ENCODE measurements at regions not wholly inside any gene's neighbourhood (a gene's known extent, or its start where the extent isn't known, plus 50 kb on each side); places are given as distances from the start of the nearest gene placed in this dataset.

- ATAC-seq: peak in 1 of 4 donors; percentile 33
- intact Hi-C loops (cut with DNase I): no loop called here
- Histone ChIP-seq H3K4me1 (no peaks in the 10 kb centered on the region), H3K27me3 (no peaks in the 10 kb centered on the region), H3K9me3 (no peaks in the 10 kb centered on the region), H3K27ac (no peak overlapping the region), H3K36me3 (no peaks in the 10 kb centered on the region), H3K4me3 (no peak overlapping the region)
- no peak for TF ChIP-seq CTCF (IDR thresholded peaks at IDR 0.05)
- no peak for DNase-seq
Observed at GRCh38 chr5:10173716-10174115, 76.0 kb downstream of the ATPSCKMT start.

GRCh38 chr5:10172247-10172646 is 77.4 kb downstream of the ATPSCKMT start:
- Histone ChIP-seq H3K9me3 (no peaks in the 10 kb centered on the region), H3K27ac (no peak overlapping the region), H3K27me3 (no peaks in the 10 kb centered on the region), H3K4me1 (no peaks in the 10 kb centered on the region), H3K36me3 (no peaks in the 10 kb centered on the region), H3K4me3 (no peak overlapping the region)
- 42% methylated on average over 1 of the region's 1 CpG for WGBS (ENCODE audit: insufficient coverage, low coverage, low lambda C conversion rate, missing lambda C conversion rate)
- intact Hi-C loops (cut with DNase I): no loop called here
- TF ChIP-seq CTCF (IDR thresholded peaks at IDR 0.05) (no peak), POLR2A (IDR thresholded peaks at IDR 0.05) (no peak)
- ATAC-seq (no peak), DNase-seq (no peak)

- no peaks in the 10 kb centered on the region for H3K36me3 ChIP-seq
- H3K27me3 ChIP-seq: no peaks in the 10 kb centered on the region
- no peak for ATAC-seq
- intact Hi-C loops (cut with DNase I): no loop called here
- no peaks in the 10 kb centered on the region for H3K4me1 ChIP-seq
- peaks cover 0 to 8% (median 0%) of the 10 kb centered on the region in 4 donors for H3K9me3 ChIP-seq
- no peak overlapping the region for H3K27ac ChIP-seq
- DNase-seq: no peak
- TF ChIP-seq POLR2A (IDR thresholded peaks at IDR 0.05): no peak
- no peak for TF ChIP-seq CTCF (IDR thresholded peaks at IDR 0.05)
- WGBS (ENCODE audit: insufficient coverage, low coverage, low lambda C conversion rate, missing lambda C conversion rate): 73% methylated on average over 2 of the region's 6 CpGs
- H3K4me3 ChIP-seq: no peak overlapping the region
Observed at GRCh38 chr5:10169359-10169758, 80.3 kb downstream of the ATPSCKMT start.

- ATAC-seq (no peak), DNase-seq (no peak)
- no peak for TF ChIP-seq POLR2A (IDR thresholded peaks at IDR 0.05)
- TF ChIP-seq CTCF (IDR thresholded peaks at IDR 0.05): no peak
- Histone ChIP-seq H3K9me3 (peaks cover 0 to 8% (median 0%) of the 10 kb centered on the region in 4 donors), H3K27ac (no peak overlapping the region), H3K36me3 (no peaks in the 10 kb centered on the region), H3K27me3 (no peaks in the 10 kb centered on the region), H3K4me1 (no peaks in the 10 kb centered on the region), H3K4me3 (no peak overlapping the region)
- WGBS (ENCODE audit: insufficient coverage, low coverage, low lambda C conversion rate, missing lambda C conversion rate): no CpG with 5 or more reads among the region's 8 CpGs
- intact Hi-C loops (cut with DNase I): no loop called here
Observed at GRCh38 chr5:10168254-10168653, 81.4 kb downstream of the ATPSCKMT start.

- no CpG with 5 or more reads among the region's 1 CpG for WGBS (ENCODE audit: insufficient coverage, low coverage, low lambda C conversion rate, missing lambda C conversion rate)
- Histone ChIP-seq H3K4me1 (no peaks in the 10 kb centered on the region), H3K4me3 (no peak overlapping the region), H3K36me3 (no peaks in the 10 kb centered on the region), H3K27me3 (no peaks in the 10 kb centered on the region), H3K27ac (no peak overlapping the region), H3K9me3 (peaks cover 0 to 8% (median 0%) of the 10 kb centered on the region in 4 donors)
- intact Hi-C loops (cut with DNase I): no loop called here
- TF ChIP-seq CTCF (IDR thresholded peaks at IDR 0.05) (no peak), POLR2A (IDR thresholded peaks at IDR 0.05) (no peak)
- DNase-seq (no peak), ATAC-seq (no peak)
Observed at GRCh38 chr5:10167806-10168205, 81.9 kb downstream of the ATPSCKMT start.

Data from right lobe of liver (tissue), 6 donors.